ENCODE measurements at regions not wholly inside any gene's neighbourhood (a gene's known extent, or its start where the extent isn't known, plus 50 kb on each side); places are given as distances from the start of the nearest gene placed in this dataset.

DNA sequence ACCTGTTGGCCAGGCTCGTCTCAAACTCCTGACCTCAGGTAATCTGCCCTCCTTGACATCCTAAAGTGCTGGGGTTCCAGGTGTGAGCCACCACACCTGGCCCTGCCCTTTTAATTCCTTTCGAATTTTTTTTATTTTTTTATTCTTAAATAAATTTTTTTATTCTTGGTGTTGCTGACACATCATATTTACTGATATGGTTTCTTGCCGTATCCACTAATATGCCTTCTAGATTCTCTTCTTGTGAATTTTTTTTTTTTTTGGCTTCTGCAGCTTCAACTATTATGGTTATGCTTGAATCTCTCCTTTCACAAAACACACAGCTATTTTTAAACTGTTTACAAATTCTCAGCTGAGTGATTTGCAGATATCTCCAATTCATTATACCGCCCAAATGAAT lies 353.4 kb upstream of the ADGRL3 start:
- TF ChIP-seq, protein P1, sequence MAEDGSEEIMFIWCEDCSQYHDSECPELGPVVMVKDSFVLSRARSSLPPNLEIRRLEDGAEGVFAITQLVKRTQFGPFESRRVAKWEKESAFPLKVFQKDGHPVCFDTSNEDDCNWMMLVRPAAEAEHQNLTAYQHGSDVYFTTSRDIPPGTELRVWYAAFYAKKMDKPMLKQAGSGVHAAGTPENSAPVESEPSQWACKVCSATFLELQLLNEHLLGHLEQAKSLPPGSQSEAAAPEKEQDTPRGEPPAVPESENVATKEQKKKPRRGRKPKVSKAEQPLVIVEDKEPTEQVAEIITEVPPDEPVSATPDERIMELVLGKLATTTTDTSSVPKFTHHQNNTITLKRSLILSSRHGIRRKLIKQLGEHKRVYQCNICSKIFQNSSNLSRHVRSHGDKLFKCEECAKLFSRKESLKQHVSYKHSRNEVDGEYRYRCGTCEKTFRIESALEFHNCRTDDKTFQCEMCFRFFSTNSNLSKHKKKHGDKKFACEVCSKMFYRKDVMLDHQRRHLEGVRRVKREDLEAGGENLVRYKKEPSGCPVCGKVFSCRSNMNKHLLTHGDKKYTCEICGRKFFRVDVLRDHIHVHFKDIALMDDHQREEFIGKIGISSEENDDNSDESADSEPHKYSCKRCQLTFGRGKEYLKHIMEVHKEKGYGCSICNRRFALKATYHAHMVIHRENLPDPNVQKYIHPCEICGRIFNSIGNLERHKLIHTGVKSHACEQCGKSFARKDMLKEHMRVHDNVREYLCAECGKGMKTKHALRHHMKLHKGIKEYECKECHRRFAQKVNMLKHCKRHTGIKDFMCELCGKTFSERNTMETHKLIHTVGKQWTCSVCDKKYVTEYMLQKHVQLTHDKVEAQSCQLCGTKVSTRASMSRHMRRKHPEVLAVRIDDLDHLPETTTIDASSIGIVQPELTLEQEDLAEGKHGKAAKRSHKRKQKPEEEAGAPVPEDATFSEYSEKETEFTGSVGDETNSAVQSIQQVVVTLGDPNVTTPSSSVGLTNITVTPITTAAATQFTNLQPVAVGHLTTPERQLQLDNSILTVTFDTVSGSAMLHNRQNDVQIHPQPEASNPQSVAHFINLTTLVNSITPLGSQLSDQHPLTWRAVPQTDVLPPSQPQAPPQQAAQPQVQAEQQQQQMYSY (CRISPR knock-in tag; IDR thresholded peaks at IDR 0.05), result no peak
- no peak for TF ChIP-seq TEAD4 (CRISPR knock-in tag; IDR thresholded peaks at IDR 0.05)

Measured in WTC11 (cell line).